Esophagus (tissue), 2 donors: ENCODE measurements at regions not wholly inside any gene's neighbourhood (a gene's known extent, or its start where the extent isn't known, plus 50 kb on each side); places are given as distances from the start of the nearest gene placed in this dataset.
A peak's percentile ranks its signal among the peaks of the same experiment; 100 is the strongest.

ENCODE experiments used
- H3K27ac ChIP-seq, 2 donors: one replicate each; pipeline ENCODE4 v1.5.1; 2013; ENCODE audit warnings: low read depth in 2 of 2, mild to moderate bottlenecking in 2 of 2, inconsistent platforms in 1 of 2, low read length in 1 of 2, moderate library complexity in 1 of 2
- H3K27me3 ChIP-seq, 2 donors: one replicate each; pipeline ENCODE4 v1.6.1; 2013; ENCODE audit warnings: low read length in 2 of 2, control low read depth in 1 of 2, mild to moderate bottlenecking in 1 of 2; ENCODE audit not compliant: insufficient read depth in 2 of 2, control insufficient read depth in 1 of 2
- H3K36me3 ChIP-seq, 2 donors: one replicate each; pipeline ENCODE4 v1.6.1; 2013; ENCODE audit warnings: low read length in 1 of 2; ENCODE audit not compliant: control insufficient read depth in 2 of 2, insufficient read depth in 2 of 2
- H3K4me1 ChIP-seq, 2 donors: one replicate each; pipeline ENCODE4 v1.6.1; 2013; ENCODE audit warnings: low read length in 1 of 2; ENCODE audit not compliant: control insufficient read depth in 2 of 2, insufficient read depth in 2 of 2
- H3K4me3 ChIP-seq, 2 donors: one replicate each; pipeline ENCODE4 v1.5.1; 2013; ENCODE audit warnings: low read length in 2 of 2, mild to moderate bottlenecking in 2 of 2, low read depth in 1 of 2, moderate library complexity in 1 of 2
- H3K9me3 ChIP-seq, 2 donors: one replicate each; pipeline ENCODE4 v1.6.1; 2013; ENCODE audit warnings: mild to moderate bottlenecking in 2 of 2, low read depth in 1 of 2, low read length in 1 of 2, moderate library complexity in 1 of 2; ENCODE audit not compliant: control insufficient read depth in 2 of 2, insufficient read depth in 1 of 2
- WGBS, 2 donors: extraction: QIAGEN DNeasy Blood & Tissue Kit; methylation state at CpG; one replicate each; pipeline ENCODE4 v1.1.7; 2013; 5-methylcytosine and 5-hydroxymethylcytosine counted together
- donor health status: healthy with polysubstance abuse.
- donor health status: Bipolar disorder and iron deficiency.

DNA sequence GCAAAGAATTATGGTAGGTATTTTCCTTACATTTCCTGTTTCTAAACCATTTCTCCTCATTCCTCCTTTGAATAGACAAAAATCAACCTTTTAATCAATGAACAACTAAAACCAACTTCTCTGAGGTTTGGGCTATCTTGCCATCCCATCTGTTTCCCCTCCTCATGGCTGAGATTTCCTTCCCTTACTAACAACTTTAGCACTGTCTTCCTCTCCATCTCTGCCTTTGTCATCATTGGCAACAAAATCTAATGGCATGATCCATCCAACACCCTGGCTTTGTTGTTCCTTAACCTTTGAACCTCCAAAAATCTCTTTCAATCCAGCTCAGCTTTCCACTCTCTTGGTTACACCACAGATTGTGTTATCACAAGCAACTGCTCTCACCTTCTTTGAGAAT is 95.3 kb upstream of the FAM136A start:
- peaks cover 0 to 6% of the 10 kb centered on the region in 2 donors for H3K27me3 ChIP-seq
- H3K4me3 ChIP-seq, result no peak overlapping the region

DNA sequence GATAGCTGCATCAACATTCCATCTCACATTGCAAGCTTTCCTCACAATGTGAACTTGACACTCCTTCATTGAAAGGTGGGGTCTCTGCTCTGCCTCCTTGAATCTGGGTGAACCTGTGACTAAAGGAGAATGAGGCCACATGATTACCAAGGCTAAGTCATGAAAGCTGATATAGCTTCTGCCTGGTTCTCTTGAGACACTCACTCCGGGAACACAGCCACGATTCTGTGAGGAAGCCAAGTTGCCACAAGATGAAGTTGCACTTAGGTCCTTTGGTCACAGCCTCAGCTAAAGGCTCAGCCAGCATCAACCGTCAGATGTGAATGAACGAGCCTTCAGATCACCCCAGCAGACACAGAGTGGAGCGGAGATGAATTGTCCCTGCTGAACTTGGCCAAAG is 94.7 kb upstream of the FAM136A start:
- Histone ChIP-seq H3K27me3 (peaks cover 0 to 6% of the 10 kb centered on the region in 2 donors), H3K9me3 (no peaks in the 10 kb centered on the region), H3K4me3 (no peak overlapping the region), H3K36me3 (no peaks in the 10 kb centered on the region), H3K4me1 (no peaks in the 10 kb centered on the region), H3K27ac (no peak overlapping the region)
- WGBS, 2 donors, result 67 to 76% methylated on average over 5 of the region's 5 CpGs

More for the DNA sequence above, 95.3 kb upstream of the FAM136A start:
- no peak overlapping the region for H3K27ac ChIP-seq
- H3K9me3 ChIP-seq, result no peaks in the 10 kb centered on the region
- no peaks in the 10 kb centered on the region for H3K36me3 ChIP-seq
- no peaks in the 10 kb centered on the region for H3K4me1 ChIP-seq

DNA sequence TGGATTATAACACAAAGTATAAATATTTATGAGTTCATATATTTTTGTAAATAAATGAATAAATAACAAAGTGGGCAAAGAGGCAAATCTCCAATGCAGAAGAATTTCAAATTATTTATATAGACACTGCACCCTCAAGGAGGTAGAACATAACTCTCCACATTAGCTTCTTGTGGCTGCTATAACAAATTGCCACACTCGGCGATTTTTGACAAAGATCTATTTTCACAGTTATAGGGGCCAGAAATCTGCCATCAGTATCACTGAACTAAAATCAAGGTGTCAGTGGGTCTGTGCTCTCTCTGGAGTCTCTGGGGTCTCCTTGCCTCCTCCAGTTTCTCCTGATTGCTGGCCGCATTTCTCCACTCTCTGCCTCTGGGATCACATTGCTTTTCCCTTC is 92.0 kb upstream of the FAM136A start:
- Histone ChIP-seq H3K27ac (no peak overlapping the region), H3K27me3 (peaks cover 0 to 6% of the 10 kb centered on the region in 2 donors), H3K9me3 (no peaks in the 10 kb centered on the region), H3K4me1 (no peaks in the 10 kb centered on the region), H3K36me3 (no peaks in the 10 kb centered on the region), H3K4me3 (no peak overlapping the region)
- 85 to 91% methylated on average over 3 of the region's 3 CpGs for WGBS, 2 donors

DNA sequence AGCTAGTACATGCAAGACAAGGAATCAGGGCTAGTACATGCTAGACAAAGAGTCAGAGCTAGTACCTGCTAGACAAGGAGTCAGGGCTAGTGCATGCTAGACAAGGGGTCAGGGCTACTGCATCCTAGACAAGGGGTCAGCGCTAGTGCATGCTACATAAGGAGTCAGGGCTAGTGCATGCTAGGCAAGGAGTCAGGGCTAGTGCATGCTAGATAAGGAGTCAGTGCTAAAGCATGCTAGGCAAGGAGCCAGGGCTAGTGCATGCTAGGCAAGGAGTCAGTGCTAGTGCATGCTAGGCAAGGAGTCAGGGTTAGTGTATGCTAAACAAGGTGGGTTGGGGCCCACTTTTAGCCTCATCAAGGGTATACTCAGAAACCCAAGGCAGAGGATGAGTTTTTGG is 90.1 kb upstream of the FAM136A start:
- Histone ChIP-seq H3K36me3 (no peaks in the 10 kb centered on the region), H3K27ac (no peak overlapping the region), H3K4me1 (no peaks in the 10 kb centered on the region), H3K9me3 (no peaks in the 10 kb centered on the region), H3K4me3 (no peak overlapping the region), H3K27me3 (no peaks in the 10 kb centered on the region)
- 87 to 99% methylated on average over 1 of the region's 1 CpG for WGBS, 2 donors

DNA sequence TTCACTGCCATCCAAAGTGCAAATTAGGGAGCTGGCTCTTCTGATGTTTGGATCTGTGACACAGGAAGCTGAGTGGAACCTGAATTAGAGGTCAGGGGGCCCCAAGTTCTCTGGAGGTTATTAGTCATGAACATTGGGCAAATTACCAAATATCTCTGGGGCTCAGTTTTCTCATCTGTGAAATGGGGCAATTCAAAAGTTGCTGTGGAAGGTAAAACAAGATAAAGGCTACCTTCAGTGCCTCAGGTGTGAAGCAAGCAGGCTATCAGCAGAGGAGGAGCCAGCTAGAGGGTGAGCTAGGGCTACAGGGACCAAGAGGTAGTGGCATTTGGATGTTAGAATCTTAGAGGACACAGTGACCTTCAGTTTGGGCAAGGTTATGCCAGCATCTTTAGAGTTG is 89.4 kb upstream of the FAM136A start:
- H3K4me1 ChIP-seq, result no peaks in the 10 kb centered on the region
- H3K9me3 ChIP-seq, result no peaks in the 10 kb centered on the region
- H3K36me3 ChIP-seq, result no peaks in the 10 kb centered on the region
- H3K27me3 ChIP-seq, result no peaks in the 10 kb centered on the region
- H3K4me3 ChIP-seq, result no peak overlapping the region
- no peak overlapping the region for H3K27ac ChIP-seq

DNA sequence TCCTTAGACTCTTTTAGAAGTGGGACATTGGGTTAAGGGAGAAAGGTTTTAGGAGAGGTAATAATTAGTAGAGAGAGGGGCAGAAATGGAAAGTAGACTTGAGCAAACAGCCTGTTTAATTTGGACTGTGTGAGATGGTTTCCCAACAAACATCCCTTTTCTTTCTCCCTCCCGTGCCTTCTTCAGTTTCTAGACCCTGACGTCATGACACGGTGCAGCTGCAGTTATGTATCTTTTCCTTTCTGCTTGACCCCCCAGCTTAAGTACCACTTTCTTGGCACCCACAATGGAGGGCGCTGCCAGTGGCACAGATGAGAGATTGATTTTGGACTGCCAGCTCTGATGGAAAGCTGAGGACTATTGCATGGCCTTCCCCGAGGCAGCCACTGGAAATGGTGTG is 86.9 kb upstream of the FAM136A start:
- H3K4me3 ChIP-seq, result no peak overlapping the region
- no peaks in the 10 kb centered on the region for H3K27me3 ChIP-seq
- 85 to 89% methylated on average over 5 of the region's 5 CpGs for WGBS, 2 donors
- no peak overlapping the region for H3K27ac ChIP-seq
- no peaks in the 10 kb centered on the region for H3K4me1 ChIP-seq
- no peaks in the 10 kb centered on the region for H3K36me3 ChIP-seq
- H3K9me3 ChIP-seq, result no peaks in the 10 kb centered on the region

DNA sequence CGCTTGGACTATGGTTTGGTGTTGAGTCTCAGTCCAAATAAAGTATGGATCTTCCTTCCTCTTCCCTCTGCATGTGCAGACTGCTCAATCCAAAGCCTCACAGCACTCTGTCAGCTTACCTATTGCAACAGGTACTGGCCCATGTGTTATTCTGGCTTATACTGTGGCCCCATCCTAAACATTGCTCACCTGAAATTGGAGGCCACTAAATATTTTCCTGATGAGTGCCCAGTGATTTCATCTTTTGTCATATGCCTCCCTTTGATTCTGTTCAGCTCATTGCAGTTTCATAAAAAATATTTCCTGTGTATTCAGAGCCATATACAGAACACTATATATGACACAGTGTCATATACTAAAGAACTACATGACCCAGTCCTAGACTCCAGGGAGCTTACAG is 86.3 kb upstream of the FAM136A start:
- Histone ChIP-seq H3K27ac (peak overlapping the region in 1 of 2 donors; percentile 17), H3K9me3 (no peaks in the 10 kb centered on the region), H3K27me3 (no peaks in the 10 kb centered on the region), H3K4me3 (no peak overlapping the region), H3K4me1 (no peaks in the 10 kb centered on the region), H3K36me3 (no peaks in the 10 kb centered on the region)
- 92 to 96% methylated on average over 1 of the region's 1 CpG for WGBS, 2 donors

DNA sequence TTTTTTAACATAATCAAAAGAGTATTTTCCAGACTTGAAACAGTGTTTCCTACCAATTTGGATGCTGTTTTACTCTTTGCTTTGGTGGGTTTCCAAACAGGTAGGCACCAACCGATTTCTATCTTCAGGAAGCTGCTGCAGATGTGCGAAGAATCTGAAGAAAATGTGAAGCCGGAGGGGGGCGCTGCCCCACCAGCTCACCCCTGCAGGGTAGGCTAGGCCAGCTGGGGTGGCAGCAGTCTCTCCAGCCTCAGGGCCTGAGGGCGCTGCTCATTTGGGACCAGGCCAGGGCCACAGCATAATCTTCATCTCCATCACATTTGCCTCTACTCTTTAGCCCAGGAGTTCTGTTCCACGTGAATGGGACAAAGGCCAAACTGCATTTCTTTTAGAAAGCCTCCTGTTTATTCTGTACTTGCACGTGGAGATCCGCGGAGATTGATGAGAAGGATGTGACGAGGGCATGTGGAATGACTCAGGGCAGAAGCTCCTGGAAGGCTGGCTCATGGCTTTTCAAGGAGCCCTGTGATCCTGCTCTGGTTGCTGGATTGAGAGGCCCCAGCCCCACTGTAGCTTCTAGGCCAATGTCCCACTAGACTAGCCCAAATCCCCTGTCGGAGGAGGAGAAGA is 84.2 kb upstream of the FAM136A start:
- H3K36me3 ChIP-seq, result no peaks in the 10 kb centered on the region
- no peak overlapping the region for H3K27ac ChIP-seq
- 62 to 70% methylated on average over 11 of the region's 11 CpGs for WGBS, 2 donors

DNA sequence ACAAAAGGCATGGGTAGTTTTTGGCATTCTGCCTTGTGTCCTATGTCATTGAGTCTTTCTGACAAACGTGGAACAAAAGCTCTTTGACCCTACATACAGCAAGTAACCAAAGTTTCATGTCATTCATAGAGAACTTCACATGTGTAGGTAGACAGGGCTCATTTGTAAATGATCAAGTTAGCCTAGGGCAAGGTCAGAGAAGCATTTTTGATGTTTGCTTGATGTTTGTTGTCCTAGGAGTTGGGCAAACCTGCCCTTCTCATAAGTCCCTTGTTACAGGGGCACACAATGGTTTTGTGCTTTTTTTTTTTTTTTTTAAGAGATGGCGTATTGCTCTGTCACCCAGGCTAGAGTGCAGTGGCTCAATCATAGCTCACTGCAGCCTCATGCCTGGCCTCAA is 83.3 kb upstream of the FAM136A start:
- no peaks in the 10 kb centered on the region for H3K27me3 ChIP-seq
- 64 to 73% methylated on average over 2 of the region's 2 CpGs for WGBS, 2 donors
- no peaks in the 10 kb centered on the region for H3K36me3 ChIP-seq
- no peak overlapping the region for H3K4me3 ChIP-seq
- no peak overlapping the region for H3K27ac ChIP-seq
- no peaks in the 10 kb centered on the region for H3K9me3 ChIP-seq
- peaks cover 0 to 3% of the 10 kb centered on the region in 2 donors for H3K4me1 ChIP-seq

More for the DNA sequence above, 84.2 kb upstream of the FAM136A start:
- H3K27me3 ChIP-seq, result no peaks in the 10 kb centered on the region
- H3K4me1 ChIP-seq, result peaks cover 0 to 3% of the 10 kb centered on the region in 2 donors
- no peaks in the 10 kb centered on the region for H3K9me3 ChIP-seq
- no peak overlapping the region for H3K4me3 ChIP-seq

DNA sequence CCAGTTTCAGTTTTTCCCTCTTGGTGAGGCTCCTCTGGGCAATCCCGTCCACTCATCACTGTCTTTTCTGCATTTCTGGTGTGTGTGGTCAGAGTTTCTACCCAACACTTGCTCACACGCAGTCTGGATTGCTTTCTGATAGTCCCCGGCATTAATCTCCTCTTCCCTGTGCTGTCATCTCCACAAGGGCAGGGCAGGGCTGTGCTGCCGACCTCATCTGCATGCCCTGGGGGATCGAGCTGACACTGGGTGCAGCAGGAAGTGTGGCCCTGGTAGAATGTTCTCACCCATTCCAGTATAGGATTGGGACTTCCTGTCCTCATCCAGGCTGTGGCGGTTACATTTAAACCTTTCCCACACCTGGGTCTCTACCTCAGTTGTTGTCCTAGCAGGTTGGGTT is 80.0 kb upstream of the FAM136A start:
- 35 to 38% methylated on average over 6 of the region's 6 CpGs for WGBS, 2 donors
- Histone ChIP-seq H3K36me3 (no peaks in the 10 kb centered on the region), H3K27ac (peak overlapping the region; percentile 45 to 72), H3K4me1 (peaks cover 0 to 3% of the 10 kb centered on the region in 2 donors), H3K27me3 (no peaks in the 10 kb centered on the region), H3K4me3 (no peak overlapping the region), H3K9me3 (no peaks in the 10 kb centered on the region)
